PC-9 (cell line): ENCODE measurements at regions not wholly inside any gene's neighbourhood (a gene's known extent, or its start where the extent isn't known, plus 50 kb on each side); places are given as distances from the start of the nearest gene placed in this dataset.

Experiments used
- CTCF ChIP-seq: fragments of 200-600 bp; sonication (generic); conservative IDR thresholded peaks from 2 replicates; pipeline ENCODE4 v1.6.1; 2017; ENCODE audit warnings: mixed run types, antibody characterized with exemption, mild to moderate bottlenecking, moderate library complexity
- EZH2 ChIP-seq: fragments of 200-600 bp; sonication (generic); IDR thresholded peaks from 2 replicates; pipeline ENCODE4 v1.8.0; 2017; ENCODE audit warnings: antibody characterized with exemption, low read depth

- TF ChIP-seq CTCF (no peak), EZH2 (no peak)
Observed at GRCh38 chr4:123619895-123620294, 223.3 kb downstream of the SPRY1 start.
